Activated T-cell treated with anti-CD3 and anti-CD28 coated beads, Interleukin-2, amount 50 U/mL, for 4 hours (primary cell): ENCODE measurements at regions not wholly inside any gene's neighbourhood (a gene's known extent, or its start where the extent isn't known, plus 50 kb on each side); places are given as distances from the start of the nearest gene placed in this dataset.

ENCODE experiments used
- ATAC-seq, 2 donors: fragments of 200-7000 bp; cut with Tn5 transposase; one replicate each; pipeline ENCODE4 v1.10.0; 2021
- DNase-seq: peaks from one replicate; pipeline ENCODE4 v3.0.0-alpha.2; 2020
- H3K27me3 Mint-ChIP-seq: one replicate; pipeline ENCODE4 v1.8.0; 2021; ENCODE audit warnings: low read depth, mixed read lengths
- H3K36me3 Mint-ChIP-seq: one replicate; pipeline ENCODE4 v1.8.0; 2022; ENCODE audit warnings: mixed read lengths; ENCODE audit not compliant: insufficient read depth
- H3K4me1 Mint-ChIP-seq: one replicate; pipeline ENCODE4 v1.8.0; 2021; ENCODE audit warnings: low read depth, mixed read lengths
- H3K4me3 Mint-ChIP-seq: one replicate; pipeline ENCODE4 v1.8.0; 2021; ENCODE audit warnings: mild to moderate bottlenecking, moderate library complexity, mixed read lengths
- H3K9me3 Mint-ChIP-seq: one replicate; pipeline ENCODE4 v1.8.0; 2021; ENCODE audit warnings: mixed read lengths

DNA sequence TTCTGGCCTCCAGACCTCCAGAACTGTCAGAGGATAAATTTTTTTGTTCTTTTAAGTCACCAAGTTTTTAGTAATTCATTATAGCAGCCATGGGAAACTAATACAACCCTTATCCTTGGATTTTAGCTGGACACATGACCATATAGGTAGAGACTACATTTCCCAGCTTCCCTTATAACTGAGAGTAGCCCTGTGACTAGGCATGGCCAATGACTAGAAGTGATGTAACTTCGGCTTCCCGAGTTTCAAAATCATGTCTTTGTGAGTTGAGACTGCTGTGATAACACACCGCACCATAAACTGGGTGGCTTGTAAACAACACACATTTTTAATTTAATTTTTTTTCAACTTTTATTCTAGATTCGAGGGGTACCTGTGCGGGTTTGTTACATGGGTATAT is 134.0 kb upstream of the SERTAD2 start:
- Mint-ChIP-seq H3K9me3 (no peaks in the 10 kb centered on the region), H3K4me3 (no peak overlapping the region), H3K27me3 (no peaks in the 10 kb centered on the region), H3K36me3 (no peaks in the 10 kb centered on the region), H3K4me1 (no peaks in the 10 kb centered on the region)
- ATAC-seq, result no peak
- no peak for DNase-seq

DNA sequence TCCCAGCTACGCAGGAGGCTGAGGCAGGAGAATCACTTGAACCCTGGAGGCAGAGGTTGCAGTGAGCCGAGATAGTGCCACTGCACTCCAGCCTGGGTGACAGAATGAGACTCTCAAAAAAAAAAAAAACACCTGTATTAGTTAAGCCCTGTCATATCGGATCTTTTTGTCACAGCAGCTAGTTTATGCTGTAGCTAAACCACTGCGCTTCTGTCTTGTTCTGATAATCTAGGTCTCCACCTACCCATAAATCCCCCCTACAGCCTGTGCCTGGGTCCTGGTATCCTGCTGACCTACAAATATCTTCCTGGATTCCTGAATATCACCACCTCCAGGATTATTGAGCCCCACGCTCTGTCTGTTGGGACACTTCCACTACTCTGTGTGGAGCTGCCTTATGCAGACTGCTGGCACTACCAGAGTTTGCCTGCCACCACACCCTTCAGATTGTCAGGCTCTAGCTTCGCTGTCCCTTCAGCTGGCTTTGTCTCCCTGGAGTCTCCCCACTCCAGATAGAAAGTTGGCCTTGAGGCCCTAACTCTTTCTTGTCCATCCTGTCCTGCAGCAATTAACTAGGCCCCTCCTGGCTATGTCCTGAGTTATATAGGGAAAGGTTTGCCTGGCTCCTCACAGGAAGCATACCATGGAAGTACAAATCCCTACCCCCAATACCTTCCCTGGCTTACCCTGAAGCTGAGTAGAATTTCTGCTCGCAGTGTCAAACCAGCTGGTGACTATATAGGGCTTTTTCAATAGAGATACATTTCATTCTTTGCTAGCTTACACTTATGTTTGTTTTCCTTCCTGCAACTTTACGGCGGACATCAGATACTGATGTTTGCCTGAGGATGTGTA is 136.0 kb upstream of the SERTAD2 start:
- Mint-ChIP-seq H3K27me3 (peaks cover 2% of the 10 kb centered on the region), H3K4me3 (no peak overlapping the region), H3K9me3 (no peaks in the 10 kb centered on the region), H3K36me3 (no peaks in the 10 kb centered on the region), H3K4me1 (no peaks in the 10 kb centered on the region)
- DNase-seq (no peak), ATAC-seq (no peak)

DNA sequence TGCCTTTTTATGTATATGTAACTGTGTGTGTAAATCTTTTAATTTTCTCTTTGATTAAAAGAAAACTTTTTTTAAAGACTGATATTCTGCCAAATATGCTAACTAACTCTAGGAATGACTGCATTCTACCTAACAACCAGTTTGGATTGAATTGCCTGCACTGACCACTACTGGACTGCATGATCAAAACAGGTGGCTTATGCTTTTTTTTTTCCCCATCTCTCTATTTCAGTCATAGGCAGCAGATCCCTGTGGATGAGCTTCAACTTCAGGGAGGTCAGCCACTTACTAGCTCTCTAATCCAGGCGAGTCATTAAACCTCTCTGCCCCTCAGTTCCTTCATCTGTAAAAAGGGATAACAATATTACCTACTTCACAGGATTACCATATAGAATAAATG is 138.6 kb upstream of the SERTAD2 start:
- Mint-ChIP-seq H3K4me1 (no peaks in the 10 kb centered on the region), H3K36me3 (no peaks in the 10 kb centered on the region), H3K4me3 (no peak overlapping the region), H3K9me3 (no peaks in the 10 kb centered on the region), H3K27me3 (peaks cover 2% of the 10 kb centered on the region)
- ATAC-seq (no peak), DNase-seq (no peak)

DNA sequence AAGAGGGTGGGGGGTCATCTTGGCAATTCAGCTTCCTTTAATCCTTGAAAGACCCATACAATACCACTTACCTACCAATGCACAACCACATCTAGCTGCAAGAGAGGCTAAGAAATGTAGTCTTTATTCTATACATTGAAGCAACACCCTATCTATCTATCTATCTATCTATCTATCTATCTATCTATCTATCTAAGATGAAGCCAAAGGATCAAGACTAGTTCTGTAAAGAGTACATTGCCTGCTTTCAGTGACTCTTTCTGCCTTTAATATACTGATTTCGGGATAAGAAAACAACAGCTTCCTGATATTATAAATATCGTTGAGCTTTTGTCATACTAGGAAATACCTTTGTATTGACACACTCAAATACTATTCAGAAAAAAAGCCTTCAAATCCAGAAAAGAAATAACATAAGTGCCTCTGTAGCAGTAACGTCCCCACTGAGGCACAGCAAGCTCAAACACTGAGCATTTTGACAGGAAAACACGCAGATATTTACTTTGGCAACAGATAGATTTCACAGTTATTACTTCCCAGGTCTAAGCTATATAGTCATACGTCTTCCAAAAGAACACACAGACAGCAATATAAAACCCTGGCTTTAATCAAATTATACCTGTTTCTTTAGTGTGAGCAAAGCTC is 139.4 kb upstream of the SERTAD2 start:
- Mint-ChIP-seq H3K4me1 (no peaks in the 10 kb centered on the region), H3K36me3 (no peaks in the 10 kb centered on the region), H3K9me3 (no peaks in the 10 kb centered on the region), H3K4me3 (no peak overlapping the region), H3K27me3 (peaks cover 2% of the 10 kb centered on the region)
- DNase-seq (no peak), ATAC-seq (no peak)

DNA sequence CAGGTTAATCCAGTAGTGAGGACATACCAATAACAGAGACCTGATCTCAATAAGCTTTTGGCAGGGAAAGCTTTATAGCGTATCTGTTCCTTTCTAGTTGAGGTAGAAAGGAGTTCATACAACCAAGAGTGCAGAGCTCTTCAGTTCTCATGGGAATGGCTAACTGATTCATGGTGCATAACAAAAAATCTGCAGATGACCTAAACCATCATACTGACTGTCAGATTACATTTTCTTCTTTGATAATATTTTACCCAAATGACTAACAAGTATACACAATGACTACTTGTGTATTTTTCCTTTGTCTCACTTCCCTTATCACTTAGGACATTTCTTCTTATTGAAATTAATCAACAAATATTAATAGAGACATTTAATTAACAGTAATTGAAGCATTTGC is 140.0 kb upstream of the SERTAD2 start:
- H3K4me3 Mint-ChIP-seq, result no peak overlapping the region
- H3K9me3 Mint-ChIP-seq, result no peaks in the 10 kb centered on the region
- ATAC-seq (no peak), DNase-seq (no peak)
- H3K4me1 Mint-ChIP-seq, result no peaks in the 10 kb centered on the region
- no peaks in the 10 kb centered on the region for H3K36me3 Mint-ChIP-seq
- H3K27me3 Mint-ChIP-seq, result peaks cover 6% of the 10 kb centered on the region

DNA sequence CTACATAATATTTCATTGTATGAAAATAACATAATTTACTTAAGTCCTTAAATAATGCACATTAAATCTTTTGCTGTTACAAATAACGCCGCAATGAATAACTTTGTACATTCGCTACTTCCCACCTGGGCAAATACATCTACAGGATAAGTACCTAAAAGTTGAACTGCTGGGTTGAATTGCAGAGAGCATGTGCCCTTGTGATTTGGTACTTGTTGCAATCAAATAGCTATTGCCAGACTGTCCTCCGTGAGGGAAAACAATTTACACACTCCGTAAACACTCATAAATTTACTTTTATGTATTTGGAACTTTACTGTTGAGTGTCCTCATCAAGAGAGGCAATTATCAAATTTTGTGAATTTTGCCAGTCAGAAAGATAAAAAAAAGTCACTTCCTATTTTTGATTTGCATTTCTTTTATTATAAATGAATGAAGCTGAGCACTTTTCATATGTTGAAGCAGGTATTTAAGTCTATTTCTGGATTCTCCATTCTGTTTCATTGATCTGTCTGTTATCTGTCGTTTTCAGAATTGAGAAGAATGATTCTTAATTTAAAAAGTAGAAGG is 140.8 kb upstream of the SERTAD2 start:
- H3K27me3 Mint-ChIP-seq, result peaks cover 6% of the 10 kb centered on the region
- H3K9me3 Mint-ChIP-seq, result no peaks in the 10 kb centered on the region
- H3K4me3 Mint-ChIP-seq, result no peak overlapping the region
- no peaks in the 10 kb centered on the region for H3K4me1 Mint-ChIP-seq
- no peak for ATAC-seq
- no peaks in the 10 kb centered on the region for H3K36me3 Mint-ChIP-seq
- DNase-seq, result no peak

DNA sequence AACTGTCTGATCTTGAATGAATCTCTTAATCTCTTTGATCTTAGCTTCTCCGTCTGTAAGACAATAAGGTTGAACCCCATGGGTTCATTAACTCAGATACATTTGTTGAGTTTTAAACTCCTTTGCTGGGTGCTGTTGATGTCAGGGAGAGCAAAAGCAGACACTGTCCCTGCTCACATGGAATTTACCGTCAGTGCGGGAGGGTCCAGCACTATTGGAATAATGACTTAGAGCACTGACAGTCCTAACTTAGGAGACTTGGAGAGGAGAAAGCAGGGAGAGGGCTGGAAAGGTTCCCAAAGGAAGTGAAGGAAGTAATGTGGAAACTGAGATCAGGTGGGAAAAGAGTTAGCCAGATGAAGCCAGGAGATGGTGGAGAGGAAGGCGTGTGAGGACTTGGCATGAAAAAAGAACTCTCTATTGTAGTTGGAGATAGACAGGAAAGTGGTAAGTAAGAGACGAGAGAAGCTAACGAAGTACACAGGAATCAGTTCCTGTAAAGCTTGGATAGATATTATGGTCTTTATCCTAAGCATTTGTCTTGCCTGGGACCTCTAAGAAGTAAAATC is 141.4 kb upstream of the SERTAD2 start:
- no peak for ATAC-seq
- Mint-ChIP-seq H3K4me1 (no peaks in the 10 kb centered on the region), H3K36me3 (no peaks in the 10 kb centered on the region)

DNA sequence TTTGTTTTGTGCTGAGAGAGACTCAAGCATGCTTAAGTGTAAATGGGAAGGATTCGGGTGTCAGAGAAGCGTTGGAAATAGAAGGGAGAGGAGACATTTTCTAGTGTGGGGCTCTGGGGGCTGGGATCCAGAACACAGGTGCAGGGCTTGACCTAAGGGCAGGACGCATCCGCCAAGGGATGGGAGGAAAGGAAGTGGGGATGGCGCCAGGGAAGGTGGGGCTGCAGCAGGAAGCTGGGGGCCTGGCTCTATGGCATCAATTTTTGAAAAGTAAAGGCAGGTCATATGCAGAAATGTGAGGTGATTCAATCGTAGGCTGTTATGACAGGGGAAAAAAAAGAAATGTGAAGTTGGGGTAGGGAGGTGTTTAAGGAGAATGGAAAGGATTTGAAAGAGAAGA is 143.2 kb upstream of the SERTAD2 start:
- DNase-seq, result no peak
- no peaks in the 10 kb centered on the region for H3K9me3 Mint-ChIP-seq
- no peak for ATAC-seq
- no peaks in the 10 kb centered on the region for H3K36me3 Mint-ChIP-seq
- no peaks in the 10 kb centered on the region for H3K4me1 Mint-ChIP-seq
- H3K27me3 Mint-ChIP-seq, result peaks cover 6% of the 10 kb centered on the region
- no peak overlapping the region for H3K4me3 Mint-ChIP-seq

More for the DNA sequence above, 141.4 kb upstream of the SERTAD2 start:
- H3K9me3 Mint-ChIP-seq, result no peaks in the 10 kb centered on the region
- peaks cover 6% of the 10 kb centered on the region for H3K27me3 Mint-ChIP-seq
- no peak overlapping the region for H3K4me3 Mint-ChIP-seq
- no peak for DNase-seq

DNA sequence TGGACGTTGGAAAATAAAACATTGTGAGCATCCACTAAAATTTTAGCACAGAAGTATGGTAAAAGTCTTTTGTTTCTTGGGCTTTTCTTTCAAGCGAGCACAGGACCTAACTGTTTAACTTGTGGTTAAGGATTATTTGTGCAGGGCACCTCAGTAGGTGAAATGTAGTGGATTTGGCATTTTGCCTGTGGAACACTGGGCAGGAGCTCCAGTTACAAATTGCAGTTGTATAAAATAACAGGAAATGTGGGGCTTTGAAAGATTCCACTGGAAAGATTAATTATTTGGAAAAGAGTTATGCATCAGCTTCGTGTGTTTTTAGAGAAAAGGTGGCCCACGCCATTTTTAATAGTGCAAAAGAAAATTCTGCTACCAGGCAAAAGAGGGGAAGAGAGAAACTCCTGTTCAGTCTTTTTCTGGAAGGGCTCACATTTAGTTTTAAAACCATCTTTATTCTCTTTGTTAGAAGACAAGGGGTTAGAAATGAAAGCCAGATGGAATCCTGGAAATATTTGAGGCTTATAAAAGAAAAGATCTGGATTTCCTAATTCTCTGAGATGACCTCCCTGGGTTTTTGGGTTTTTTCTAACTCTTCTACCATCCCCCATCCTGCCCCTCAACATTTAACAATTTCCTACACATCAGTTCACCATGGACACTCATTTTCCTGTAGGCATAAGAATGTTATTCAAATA is 144.3 kb upstream of the SERTAD2 start:
- Mint-ChIP-seq H3K9me3 (no peaks in the 10 kb centered on the region), H3K36me3 (no peaks in the 10 kb centered on the region), H3K4me1 (no peaks in the 10 kb centered on the region), H3K27me3 (peaks cover 6% of the 10 kb centered on the region), H3K4me3 (no peak overlapping the region)
- DNase-seq (no peak), ATAC-seq (no peak)

DNA sequence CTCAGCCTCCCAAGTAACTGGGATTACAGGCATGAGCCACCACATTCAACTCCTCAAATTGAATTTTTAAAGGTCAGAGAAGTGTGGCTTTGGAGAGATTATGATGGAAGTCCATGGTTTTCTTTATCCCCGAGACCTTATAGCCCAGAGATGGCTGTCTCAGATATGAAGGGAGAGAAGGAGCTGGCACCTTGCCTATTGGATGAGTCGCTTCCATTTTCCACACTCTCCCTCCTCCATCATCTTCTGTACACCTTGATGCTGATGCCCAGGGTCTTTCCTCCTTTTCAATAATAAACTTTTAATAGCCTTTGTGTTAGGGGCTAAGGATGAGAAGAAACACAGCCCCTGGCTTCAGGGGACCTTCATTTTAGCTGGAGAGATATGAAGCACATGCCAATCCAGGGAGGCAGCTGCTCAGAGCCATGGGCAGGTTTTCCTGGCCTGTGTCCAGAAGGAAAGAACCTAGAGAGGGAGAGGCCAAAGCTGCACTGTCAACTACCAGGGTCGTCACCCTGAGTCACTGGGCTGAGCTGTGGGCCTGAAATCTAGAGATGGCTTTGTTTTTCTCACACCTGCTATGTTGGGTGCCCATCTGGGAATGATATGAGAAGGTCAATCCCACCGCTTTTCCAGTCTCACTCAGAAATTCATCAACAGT is 146.0 kb upstream of the SERTAD2 start:
- no peaks in the 10 kb centered on the region for H3K9me3 Mint-ChIP-seq
- no peak for DNase-seq
- peaks cover 3% of the 10 kb centered on the region for H3K27me3 Mint-ChIP-seq

DNA sequence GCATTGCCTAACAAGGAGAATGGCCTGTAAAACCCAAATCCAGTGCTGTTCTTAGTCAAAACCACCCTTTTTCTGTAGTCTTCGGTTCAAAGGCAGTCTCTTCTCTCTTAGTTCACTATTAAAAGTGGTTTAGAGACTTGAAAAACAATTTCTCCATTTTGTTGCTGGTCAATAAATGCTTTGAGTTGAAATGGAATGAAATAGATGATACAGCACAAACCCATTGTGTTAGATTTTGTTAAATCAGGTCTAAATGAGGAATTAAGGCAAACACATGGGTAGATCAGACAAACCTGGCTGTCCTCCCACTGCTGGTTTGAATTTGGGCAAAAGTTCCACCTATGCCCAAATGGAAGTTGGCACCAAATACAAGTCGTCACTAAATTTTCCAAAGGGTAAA is 150.1 kb upstream of the SERTAD2 start:
- H3K4me1 Mint-ChIP-seq, result peaks cover 15% of the 10 kb centered on the region
- no peak for ATAC-seq
- no peak overlapping the region for H3K4me3 Mint-ChIP-seq
- H3K9me3 Mint-ChIP-seq, result no peaks in the 10 kb centered on the region
- no peaks in the 10 kb centered on the region for H3K27me3 Mint-ChIP-seq
- no peak for DNase-seq
- no peaks in the 10 kb centered on the region for H3K36me3 Mint-ChIP-seq

More for the DNA sequence above, 146.0 kb upstream of the SERTAD2 start:
- ATAC-seq, result no peak
- H3K4me1 Mint-ChIP-seq, result no peaks in the 10 kb centered on the region
- no peaks in the 10 kb centered on the region for H3K36me3 Mint-ChIP-seq
- no peak overlapping the region for H3K4me3 Mint-ChIP-seq

DNA sequence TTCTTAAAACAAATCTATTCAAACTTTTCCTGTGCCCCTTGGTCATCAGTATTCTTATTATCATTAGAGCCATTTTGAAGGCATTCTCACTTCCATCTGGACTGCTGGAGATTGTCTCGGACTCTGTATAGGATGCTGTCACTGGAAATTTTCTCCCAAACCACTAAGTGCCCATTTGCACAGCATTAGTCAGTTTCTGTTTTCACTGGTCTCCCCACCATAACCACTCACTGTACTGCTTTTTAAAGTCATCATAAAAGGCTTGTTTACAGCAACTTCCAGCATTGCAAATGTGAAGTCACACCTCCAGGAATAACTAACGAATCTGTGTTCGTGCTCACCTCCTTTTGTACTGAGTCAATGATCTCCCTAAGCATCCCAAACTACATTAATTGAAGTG is 150.9 kb upstream of the SERTAD2 start:
- H3K4me3 Mint-ChIP-seq, result no peak overlapping the region
- H3K4me1 Mint-ChIP-seq, result peaks cover 15% of the 10 kb centered on the region
- H3K27me3 Mint-ChIP-seq, result no peaks in the 10 kb centered on the region
- ATAC-seq (no peak), DNase-seq (no peak)
- no peaks in the 10 kb centered on the region for H3K36me3 Mint-ChIP-seq
- H3K9me3 Mint-ChIP-seq, result no peaks in the 10 kb centered on the region

DNA sequence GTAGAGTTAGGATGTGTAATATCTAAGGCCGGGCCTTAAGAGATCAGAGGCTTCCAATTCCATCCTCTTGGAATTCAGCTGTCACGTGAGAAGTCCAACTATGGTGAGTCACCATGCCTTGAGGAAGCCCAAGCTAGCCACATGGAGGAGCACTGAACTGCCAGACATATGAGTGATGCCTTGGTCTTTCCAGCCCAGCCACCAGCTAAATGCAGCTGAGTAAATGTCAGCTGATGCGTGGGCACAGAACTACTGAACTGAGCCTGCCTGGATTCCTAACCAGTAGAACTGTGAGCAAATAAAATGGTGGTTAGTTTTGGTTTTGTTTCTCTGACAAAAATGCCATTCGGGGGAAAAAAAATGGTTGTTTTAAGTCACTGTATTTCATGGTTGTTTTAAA is 153.7 kb upstream of the SERTAD2 start:
- Mint-ChIP-seq H3K4me3 (no peak overlapping the region), H3K27me3 (no peaks in the 10 kb centered on the region), H3K9me3 (no peaks in the 10 kb centered on the region), H3K36me3 (no peaks in the 10 kb centered on the region), H3K4me1 (peaks cover 21% of the 10 kb centered on the region)
- DNase-seq, result peak; percentile 28
- peak; percentile 95 to 99 for ATAC-seq

DNA sequence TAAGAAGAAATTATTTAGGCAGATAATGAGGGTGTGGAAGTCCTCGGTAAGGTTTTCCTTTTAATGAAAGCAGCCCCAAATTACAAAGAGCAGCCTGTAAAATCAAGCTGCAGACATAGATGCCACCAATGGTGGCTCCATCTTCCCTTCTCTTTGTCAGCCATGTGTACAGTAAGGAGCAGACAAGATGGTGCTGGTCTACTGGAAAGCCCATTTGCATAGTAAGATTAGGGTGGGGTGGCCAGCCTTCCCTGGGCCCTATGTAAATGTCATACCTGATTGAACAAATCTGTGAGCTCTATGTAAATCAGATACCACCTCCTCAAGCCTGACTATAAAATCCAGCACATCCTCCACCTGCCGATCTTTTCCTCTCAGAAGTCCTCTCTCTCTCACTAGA is 154.4 kb upstream of the SERTAD2 start:
- Mint-ChIP-seq H3K9me3 (no peaks in the 10 kb centered on the region), H3K27me3 (no peaks in the 10 kb centered on the region), H3K36me3 (no peaks in the 10 kb centered on the region), H3K4me1 (peaks cover 21% of the 10 kb centered on the region), H3K4me3 (no peak overlapping the region)
- no peak for DNase-seq
- no peak for ATAC-seq
